ENCODE measurements at regions not wholly inside any gene's neighbourhood (a gene's known extent, or its start where the extent isn't known, plus 50 kb on each side); places are given as distances from the start of the nearest gene placed in this dataset.

DNA sequence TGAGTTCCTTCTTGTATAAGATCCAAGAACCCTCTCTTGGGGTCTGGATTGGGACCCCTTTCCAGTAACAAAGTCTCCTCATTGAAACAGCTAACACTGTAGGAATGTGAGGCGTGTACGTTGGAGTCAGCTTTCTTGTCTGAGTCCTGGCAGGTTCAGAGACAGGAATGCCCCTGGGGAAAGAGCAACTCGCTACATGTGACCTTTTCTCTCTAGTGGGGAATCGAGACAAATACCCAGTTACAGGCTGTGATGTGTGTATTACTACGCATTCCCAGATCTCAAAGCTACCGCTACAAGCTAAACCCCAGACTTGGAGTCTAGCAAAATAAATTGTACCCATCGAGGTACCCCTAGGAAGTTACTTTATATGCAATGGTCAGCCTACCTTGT lies 85.6 kb upstream of the FRMD4A start:
- ATAC-seq (no peak), DNase-seq (no peak)
- H3K4me3 ChIP-seq: no peak overlapping the region
- H3K27me3 ChIP-seq: peaks cover 0 to 3% (median 0%) of the 10 kb centered on the region in 9 donors
- no peak overlapping the region for H3K27ac ChIP-seq
- intact Hi-C loops (cut with DNase I): no loop called here
- no peaks in the 10 kb centered on the region for H3K4me1 ChIP-seq
- 83 to 87% (median 84%) methylated on average over 7 of the region's 7 CpGs for WGBS, 4 donors
- TF ChIP-seq, protein P1, sequence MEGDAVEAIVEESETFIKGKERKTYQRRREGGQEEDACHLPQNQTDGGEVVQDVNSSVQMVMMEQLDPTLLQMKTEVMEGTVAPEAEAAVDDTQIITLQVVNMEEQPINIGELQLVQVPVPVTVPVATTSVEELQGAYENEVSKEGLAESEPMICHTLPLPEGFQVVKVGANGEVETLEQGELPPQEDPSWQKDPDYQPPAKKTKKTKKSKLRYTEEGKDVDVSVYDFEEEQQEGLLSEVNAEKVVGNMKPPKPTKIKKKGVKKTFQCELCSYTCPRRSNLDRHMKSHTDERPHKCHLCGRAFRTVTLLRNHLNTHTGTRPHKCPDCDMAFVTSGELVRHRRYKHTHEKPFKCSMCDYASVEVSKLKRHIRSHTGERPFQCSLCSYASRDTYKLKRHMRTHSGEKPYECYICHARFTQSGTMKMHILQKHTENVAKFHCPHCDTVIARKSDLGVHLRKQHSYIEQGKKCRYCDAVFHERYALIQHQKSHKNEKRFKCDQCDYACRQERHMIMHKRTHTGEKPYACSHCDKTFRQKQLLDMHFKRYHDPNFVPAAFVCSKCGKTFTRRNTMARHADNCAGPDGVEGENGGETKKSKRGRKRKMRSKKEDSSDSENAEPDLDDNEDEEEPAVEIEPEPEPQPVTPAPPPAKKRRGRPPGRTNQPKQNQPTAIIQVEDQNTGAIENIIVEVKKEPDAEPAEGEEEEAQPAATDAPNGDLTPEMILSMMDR (IDR thresholded peaks at IDR 0.05): no peak
- no peak for TF ChIP-seq POLR2A (IDR thresholded peaks at IDR 0.05)
- no peaks in the 10 kb centered on the region for H3K36me3 ChIP-seq
- no peaks in the 10 kb centered on the region for H3K9me3 ChIP-seq

DNA sequence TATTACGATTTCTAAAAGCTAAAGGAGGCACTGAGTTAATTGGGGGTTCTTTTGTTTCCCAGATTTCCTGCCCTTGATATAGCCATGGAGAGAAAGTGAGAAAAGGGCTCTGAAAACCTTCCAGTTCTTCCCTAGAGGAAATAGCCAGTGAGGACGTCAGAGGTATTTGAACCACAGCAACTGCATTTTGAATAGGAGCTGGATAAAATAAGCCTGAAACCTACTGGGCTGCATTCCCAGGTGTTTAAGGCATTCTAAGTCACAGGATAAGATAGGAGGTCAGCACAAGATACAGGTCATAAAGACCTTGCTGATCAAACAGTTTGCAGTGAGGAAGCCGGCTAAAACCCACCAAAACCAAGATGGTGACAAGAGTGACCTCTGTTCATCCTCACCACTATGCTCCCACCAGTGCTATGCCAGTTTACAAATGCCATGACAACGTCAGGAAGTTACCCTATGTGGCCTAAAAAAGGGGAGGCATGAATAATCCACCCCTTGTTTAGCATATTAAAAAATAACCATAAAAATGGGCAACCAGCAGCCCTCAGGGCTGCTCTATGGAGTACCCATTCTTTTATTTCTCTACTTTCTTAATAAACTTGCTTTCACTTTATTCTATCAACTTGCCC lies 85.1 kb upstream of the FRMD4A start:
- Histone ChIP-seq H3K4me3 (no peak overlapping the region), H3K27ac (no peak overlapping the region), H3K9me3 (no peaks in the 10 kb centered on the region), H3K27me3 (peaks cover 0 to 3% (median 0%) of the 10 kb centered on the region in 9 donors), H3K36me3 (no peaks in the 10 kb centered on the region), H3K4me1 (no peaks in the 10 kb centered on the region)
- TF ChIP-seq POLR2A (IDR thresholded peaks at IDR 0.05): no peak
- TF ChIP-seq, protein P1 (IDR thresholded peaks at IDR 0.05): no peak
- DNase-seq (no peak), ATAC-seq (no peak)
- intact Hi-C loops (cut with DNase I): no loop called here
- WGBS, 4 donors: 66 to 75% (median 72%) methylated on average over 4 of the region's 4 CpGs

DNA sequence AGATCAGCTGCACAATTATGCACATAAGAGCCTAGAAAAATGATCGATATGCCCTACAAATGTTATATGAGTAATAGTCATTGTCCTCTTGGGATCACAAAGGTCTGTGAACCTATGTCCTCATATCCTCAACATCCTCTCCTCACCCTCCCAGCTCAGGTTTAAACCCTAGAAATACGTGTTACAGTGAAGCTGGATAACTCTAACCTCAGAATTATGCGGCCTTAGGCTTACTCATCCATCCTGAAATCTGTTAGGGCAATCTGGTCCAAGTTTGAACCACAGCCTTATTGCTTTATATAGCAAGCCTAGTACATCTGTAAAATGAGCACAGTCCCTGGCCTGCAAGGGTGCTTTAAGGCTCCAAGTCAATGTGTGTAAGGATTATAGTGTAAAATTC lies 84.2 kb upstream of the FRMD4A start:
- no peak for DNase-seq
- H3K36me3 ChIP-seq: no peaks in the 10 kb centered on the region
- H3K4me1 ChIP-seq: no peaks in the 10 kb centered on the region
- no peak overlapping the region for H3K27ac ChIP-seq
- intact Hi-C loops (cut with DNase I): no loop called here
- no peak for ATAC-seq
- no peak overlapping the region for H3K4me3 ChIP-seq
- TF ChIP-seq, protein P1 (IDR thresholded peaks at IDR 0.05): no peak
- TF ChIP-seq POLR2A (IDR thresholded peaks at IDR 0.05): no peak
- H3K9me3 ChIP-seq: no peaks in the 10 kb centered on the region
- peaks cover 0 to 3% (median 0%) of the 10 kb centered on the region in 9 donors for H3K27me3 ChIP-seq
- WGBS, 4 donors: 74 to 82% (median 80%) methylated on average over 3 of the region's 3 CpGs

DNA sequence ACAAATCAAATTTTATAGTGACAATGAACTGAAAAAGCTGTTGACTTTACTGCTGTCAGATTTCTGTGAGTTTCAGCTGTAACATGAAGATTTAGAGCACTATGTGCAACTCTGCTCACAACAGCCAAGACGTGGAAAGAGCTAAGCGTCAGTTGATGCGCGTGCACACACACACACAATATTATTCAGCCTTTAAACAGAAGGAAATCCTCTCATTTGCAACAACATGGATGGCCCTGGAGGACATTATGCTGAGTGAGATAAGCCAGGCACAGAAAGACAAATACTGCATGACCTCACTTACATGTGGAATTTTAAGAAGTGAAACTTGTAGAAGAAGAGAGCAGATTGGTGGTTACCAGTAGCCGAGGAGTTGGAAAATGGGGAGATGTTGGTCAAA lies 82.8 kb upstream of the FRMD4A start:
- DNase-seq: no peak
- H3K9me3 ChIP-seq: no peaks in the 10 kb centered on the region
- H3K27me3 ChIP-seq: peaks cover 0 to 3% (median 0%) of the 10 kb centered on the region in 9 donors
- H3K4me1 ChIP-seq: no peaks in the 10 kb centered on the region
- H3K4me3 ChIP-seq: no peak overlapping the region
- 53 to 64% (median 56%) methylated on average over 5 of the region's 5 CpGs for WGBS, 4 donors
- intact Hi-C loops (cut with DNase I): no loop called here
- no peaks in the 10 kb centered on the region for H3K36me3 ChIP-seq
- ATAC-seq: no peak
- TF ChIP-seq, protein P1 (IDR thresholded peaks at IDR 0.05): no peak
- no peak for TF ChIP-seq POLR2A (IDR thresholded peaks at IDR 0.05)
- no peak overlapping the region for H3K27ac ChIP-seq

Data from heart left ventricle (tissue), 16 donors.